RWPE1 (cell line): ENCODE measurements at regions not wholly inside any gene's neighbourhood (a gene's known extent, or its start where the extent isn't known, plus 50 kb on each side); places are given as distances from the start of the nearest gene placed in this dataset.

Source experiments
- CTCF ChIA-PET: fragments of 350-600 bp; sonication (Branson Sonifier 250); formaldehyde crosslinking; extraction: SDS; loops from one replicate; lab custom pipeline; 2021; lab: Yijun Ruan, JAX
- POLR2A ChIA-PET: fragments of 400-600 bp; formaldehyde crosslinking; extraction: SDS; loops from one replicate; lab custom pipeline; 2020; ENCODE audit warnings: antibody characterized with exemption; ENCODE audit not compliant: low non-redundant PET; lab: Yijun Ruan, JAX
- DNase-seq: peaks from one replicate; pipeline ENCODE4 v3.0.0; 2012; ENCODE audit warnings: low spot score
- H3K27ac ChIP-seq: fragments of 450-650 bp; 2 replicates; pipeline ENCODE4 v1.5.1; 2017
- CTCF ChIP-seq: fragments of 450-650 bp; conservative IDR thresholded peaks from 2 replicates; pipeline ENCODE4 v1.5.1; 2017; ENCODE audit warnings: low read depth, mild to moderate bottlenecking

GRCh38 chr17:6179017-6179416 is 108.8 kb downstream of the WSCD1 start:
- CTCF ChIA-PET = no interaction called here

GRCh38 chr17:6177941-6178694 is 107.9 kb downstream of the WSCD1 start:
- ChIA-PET POLR2A (no interaction called here), CTCF (interaction anchor here (0.6 kb wide), 1 partner anchor 219 kb away, joined by 3 read pairs; no protein-coding TSS in a partner anchor)
- no peak for TF ChIP-seq CTCF
- no peak overlapping the region for H3K27ac ChIP-seq
- no peak for DNase-seq

More at GRCh38 chr17:6179017-6179416, 108.8 kb downstream of the WSCD1 start:
- no peak overlapping the region for H3K27ac ChIP-seq
- POLR2A ChIA-PET = no interaction called here
- TF ChIP-seq CTCF = no peak
- no peak for DNase-seq
